ENCODE measurements at regions not wholly inside any gene's neighbourhood (a gene's known extent, or its start where the extent isn't known, plus 50 kb on each side); places are given as distances from the start of the nearest gene placed in this dataset.

DNA sequence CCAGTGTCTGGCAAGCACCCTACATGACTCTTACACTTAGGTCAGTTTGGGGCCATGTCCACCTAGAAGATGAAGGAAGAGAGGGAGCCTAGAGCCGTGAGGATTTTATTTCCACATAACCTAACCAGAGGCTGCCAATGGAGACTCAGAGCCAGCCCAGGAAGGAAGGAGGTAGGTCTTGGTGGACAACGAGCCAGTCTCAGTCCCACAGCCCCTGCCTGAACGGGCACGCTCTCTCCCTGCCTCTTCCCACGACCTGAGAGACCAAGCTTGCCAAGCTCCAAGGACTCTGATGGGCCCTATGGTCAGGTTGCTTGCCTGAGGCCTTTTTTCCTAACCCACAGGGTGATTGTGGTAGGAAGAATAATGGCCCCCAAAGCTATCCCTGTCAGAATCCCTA, 188.4 kb downstream of the TFCP2L1 start:
- TF ChIP-seq, protein P1, sequence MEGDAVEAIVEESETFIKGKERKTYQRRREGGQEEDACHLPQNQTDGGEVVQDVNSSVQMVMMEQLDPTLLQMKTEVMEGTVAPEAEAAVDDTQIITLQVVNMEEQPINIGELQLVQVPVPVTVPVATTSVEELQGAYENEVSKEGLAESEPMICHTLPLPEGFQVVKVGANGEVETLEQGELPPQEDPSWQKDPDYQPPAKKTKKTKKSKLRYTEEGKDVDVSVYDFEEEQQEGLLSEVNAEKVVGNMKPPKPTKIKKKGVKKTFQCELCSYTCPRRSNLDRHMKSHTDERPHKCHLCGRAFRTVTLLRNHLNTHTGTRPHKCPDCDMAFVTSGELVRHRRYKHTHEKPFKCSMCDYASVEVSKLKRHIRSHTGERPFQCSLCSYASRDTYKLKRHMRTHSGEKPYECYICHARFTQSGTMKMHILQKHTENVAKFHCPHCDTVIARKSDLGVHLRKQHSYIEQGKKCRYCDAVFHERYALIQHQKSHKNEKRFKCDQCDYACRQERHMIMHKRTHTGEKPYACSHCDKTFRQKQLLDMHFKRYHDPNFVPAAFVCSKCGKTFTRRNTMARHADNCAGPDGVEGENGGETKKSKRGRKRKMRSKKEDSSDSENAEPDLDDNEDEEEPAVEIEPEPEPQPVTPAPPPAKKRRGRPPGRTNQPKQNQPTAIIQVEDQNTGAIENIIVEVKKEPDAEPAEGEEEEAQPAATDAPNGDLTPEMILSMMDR (IDR thresholded peaks at IDR 0.05), result no peak
- no peak for TF ChIP-seq POLR2A (IDR thresholded peaks at IDR 0.05)
